ENCODE measurements at regions not wholly inside any gene's neighbourhood (a gene's known extent, or its start where the extent isn't known, plus 50 kb on each side); places are given as distances from the start of the nearest gene placed in this dataset.

- Histone ChIP-seq H4K91ac (ENCODE audit: insufficient read depth, low read depth, low read length) (peak overlapping the region; percentile 30; the same call in 1 of the 2 replicates), H3K9me3 (ENCODE audit: control insufficient read depth, insufficient read depth, low read length) (no peaks in the 10 kb centered on the region), H3K9ac (ENCODE audit: low read depth, low read length) (no peak overlapping the region), H3K14ac (replicated peaks; ENCODE audit: low read depth, low read length) (peak overlapping the region; percentile 61), H4K5ac (ENCODE audit: low read depth, low read length) (no peak overlapping the region; the same call in 1 of the 2 replicates), H3K27me3 (ENCODE audit: control insufficient read depth, insufficient read depth, low read length) (no peaks in the 10 kb centered on the region), H3K9me1 (ENCODE audit: insufficient read depth, low read length) (peaks cover 11% of the 10 kb centered on the region), H2AFZ (replicated peaks; ENCODE audit: low read length, poor library complexity) (no peak overlapping the region), H2BK5ac (ENCODE audit: low read depth, low read length, poor library complexity, severe bottlenecking) (peak overlapping the region; percentile 50), H3K4me2 (ENCODE audit: low read depth, low read length) (peak overlapping the region; percentile 64; the same call in 1 of the 2 replicates), H4K20me1 (ENCODE audit: insufficient read depth, low read length) (no peaks in the 10 kb centered on the region), H3K56ac (ENCODE audit: extremely low read depth, insufficient read depth, low read length) (no peak overlapping the region), H2BK20ac (ENCODE audit: low read depth, low read length) (peak overlapping the region; percentile 72), H2BK120ac (ENCODE audit: low read depth, low read length) (peak overlapping the region; percentile 78), H3K4me1 (ENCODE audit: control insufficient read depth, insufficient read depth, low read length) (peaks cover 11% of the 10 kb centered on the region), H3K18ac (ENCODE audit: low read depth, low read length) (peak overlapping the region; percentile 64; the same call in 1 of the 2 replicates), H3K27ac (ENCODE audit: insufficient read depth, low read length) (no peak overlapping the region), H4K8ac (ENCODE audit: low read depth in 2 of 2, low read length in 2 of 2) (peak overlapping the region in 1 of 2 experiments; percentile 4; a peak in 1 of 4 replicates), H2BK15ac (ENCODE audit: low read depth, low read length) (peak overlapping the region; percentile 57; the same call in 2 of the 3 replicates), H3K4me3 (ENCODE audit: insufficient read depth, low read depth, low read length) (no peak overlapping the region), H3K4ac (ENCODE audit: low read depth, low read length) (peak overlapping the region; percentile 76), H3K23ac (ENCODE audit: low read depth, low read length) (peak overlapping the region; percentile 35; the same call in 1 of the 2 replicates), H2AK9ac (replicated peaks; ENCODE audit: low read depth, low read length, poor library complexity) (no peak overlapping the region), H3K79me1 (ENCODE audit: low read depth in 1 of 2, low read length in 2 of 2) (no peaks in the 10 kb centered on the region), H3K36me3 (ENCODE audit: control insufficient read depth, insufficient read depth, low read length) (no peaks in the 10 kb centered on the region), H2AK5ac (ENCODE audit: low read depth, low read length) (peak overlapping the region; percentile 68; the same call in 1 of the 2 replicates)
- in situ Hi-C loops (cut with MboI; ENCODE audit: low sequenced_read_pairs) (no loop called here), intact Hi-C loops (cut with micrococcal nuclease) (loop anchor here (5.0 kb wide), 1 partner anchor 34 kb away; no protein-coding TSS in a partner anchor), dilution Hi-C loops (cut with HindIII; ENCODE audit: low sequenced_read_pairs, unreplicated experiment) (no loop called here)
- WGBS, 2 experiments (ENCODE audit: extremely low coverage in 2 of 2, insufficient read length in 1 of 2), result no CpG with 5 or more reads among the region's 3 CpGs
- CTCF ChIA-PET, result interaction anchor here (1.4 kb wide), 1 partner anchor 8 kb away, joined by 3 read pairs; no protein-coding TSS in a partner anchor
- BruUV-seq (replicated peaks), result no TSS peak
- TF ChIP-seq POLR2A (IDR thresholded peaks at IDR 0.05; ENCODE audit: low read depth, low read length) (no peak), RAD21 (IDR thresholded peaks at IDR 0.05; ENCODE audit: low read length) (no peak), NFE2L2 (IDR thresholded peaks at IDR 0.05; ENCODE audit: low read depth, low read length) (no peak), FOS (IDR thresholded peaks at IDR 0.05; ENCODE audit: low read depth, low read length) (peak; percentile 58), BHLHE40 (IDR thresholded peaks at IDR 0.05; ENCODE audit: low read depth, low read length) (peak; percentile 62)
- ATAC-seq (ENCODE audit: low read depth) (peak; percentile 85), DNase-seq (peak; percentile 91)
- POLR2A ChIA-PET (ENCODE audit: unreplicated experiment), result no interaction called here
Measured at GRCh38 chr14:65206448-65207096, 104.3 kb upstream of the MAX start.

Data from IMR-90 (cell line).